Heart left ventricle (tissue), 16 donors: ENCODE measurements at regions not wholly inside any gene's neighbourhood (a gene's known extent, or its start where the extent isn't known, plus 50 kb on each side); places are given as distances from the start of the nearest gene placed in this dataset.

Experiments
- ATAC-seq, 4 donors: fragments of 200-7000 bp; cut with Tn5 transposase; one replicate each; pipeline ENCODE4 v1.9.1; 2020 to 2022; ENCODE audit warnings: moderate library complexity in 4 of 4, mild to moderate bottlenecking in 3 of 4, moderate number of reproducible peaks in 1 of 4
- DNase-seq, 5 donors: peaks; one replicate each; pipeline ENCODE4 v3.0.0-alpha.2; 2020
- H3K27ac ChIP-seq, 12 donors: fragments of 200-600 bp; sonication (generic) in 4 of 12; one replicate each; pipeline versions ENCODE4 v1.5.0 to v1.8.0; 2016 to 2022; ENCODE audit warnings: mild to moderate bottlenecking in 2 of 12
- H3K27me3 ChIP-seq, 9 donors: fragments of 200-600 bp; sonication (generic) in 2 of 9; one replicate each; pipeline versions ENCODE4 v1.5.1 to v1.8.0; 2016 to 2022; ENCODE audit warnings: mild to moderate bottlenecking in 3 of 9
- H3K36me3 ChIP-seq, 9 donors: fragments of 200-600 bp; sonication (generic) in 2 of 9; one replicate each; pipeline versions ENCODE4 v1.5.0 to v1.8.0; 2018 to 2022; ENCODE audit warnings: mild to moderate bottlenecking in 2 of 9
- H3K4me1 ChIP-seq, 12 donors: fragments of 200-600 bp; sonication (generic) in 4 of 12; one replicate each; pipeline versions ENCODE4 v1.5.0 to v1.8.0; 2016 to 2022; ENCODE audit warnings: mild to moderate bottlenecking in 3 of 12
- H3K4me3 ChIP-seq, 12 donors: fragments of 200-600 bp; sonication (generic) in 4 of 12; one replicate each; pipeline versions ENCODE4 v1.5.0 to v1.8.0; 2017 to 2022; ENCODE audit warnings: mild to moderate bottlenecking in 9 of 12, moderate library complexity in 4 of 12
- H3K9me3 ChIP-seq, 12 donors: fragments of 200-600 bp; sonication (generic) in 4 of 12; one replicate each; pipeline versions ENCODE4 v1.5.0 to v1.8.0; 2016 to 2022; ENCODE audit warnings: mild to moderate bottlenecking in 1 of 12
- CTCF ChIP-seq, 12 donors: fragments of 200-600 bp; sonication (generic) in 4 of 12; IDR thresholded peaks; one replicate each; pipeline versions ENCODE4 v1.5.0 to v1.8.0; 2018 to 2022; ENCODE audit warnings: antibody characterized with exemption in 12 of 12, mild to moderate bottlenecking in 5 of 12
- POLR2A ChIP-seq, 2 donors: fragments of 450-650 bp; IDR thresholded peaks; one replicate each; pipeline ENCODE4 v1.6.1; 2017; ENCODE audit warnings: antibody characterized with exemption in 2 of 2, mild to moderate bottlenecking in 2 of 2, moderate library complexity in 2 of 2
- WGBS, 4 donors: extraction: QIAGEN DNeasy Blood & Tissue Kit in 2 of 4; methylation state at CpG; one replicate each; pipeline versions ENCODE4 v1.1.5 to v1.1.7; 2013 to 2018; 5-methylcytosine and 5-hydroxymethylcytosine counted together
- intact Hi-C, 10 donors: fragments of 100-400 bp; cut with DNase I; formaldehyde crosslinking; loops; one replicate each; pipeline versions ENCODE4 v1.11.1 to v1.14.2; 2022
- donor health status: ischemic (EF 13 %, LVEDD 7.1; RV severe dilation, severe dysfunction).
- donor health status: healthy with polysubstance abuse.
- donor health status: DM: no; HTN: yes; CAD: no.
- donor health status: DM: no; HTN: no; CAD: no.
- donor health status: ischemic (EF 25% LVEDD 6.9; RV normal size, moderate dysfunction).
- donor health status: ischemic (EF 25% LVEDD 5.7; RV mildly dilated, moderate dysfunction).
- donor health status: healthy.
- donor health status: DM: yes; HTN: yes; CAD: no.
- donor health status: ischemic (EF 35%, LVEDD 5.7; RV mildly dilated, moderate dysfunction).
- donor health status: nonischemic (EF 11% LVEDD 7.7; RV severe dilation, severe dysfunction).
- donor health status: DM: yes; HTN: yes; CAD: no.
- donor health status: PGD.
- donor health status: ischemic (EF 29% LVEDD 5.4; RV normal size, mild dysfunction).
- donor health status: nonischemic (EF 23%, LVEDD 6.1; RV moderate dilation, normal function).

DNA sequence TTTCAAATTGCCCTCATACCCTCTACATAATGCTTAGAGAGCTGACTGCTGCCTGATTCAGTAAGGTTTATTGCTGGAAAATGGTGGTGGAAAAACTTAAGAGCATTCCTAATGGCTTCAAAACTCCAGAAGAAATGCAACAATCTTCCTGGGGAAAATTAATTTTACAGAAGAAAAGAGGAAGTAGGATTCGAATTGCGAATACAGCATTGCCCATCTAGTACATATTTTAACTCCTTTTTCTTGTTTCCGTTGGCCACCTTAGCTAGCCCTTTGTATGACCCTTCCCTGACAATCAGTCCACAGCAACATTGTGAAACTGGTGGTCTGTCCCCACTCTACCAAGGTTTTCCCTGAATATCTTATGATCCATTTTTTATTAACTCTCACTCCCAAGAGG lies 224.7 kb downstream of the MTX2 start:
- peaks cover 0 to 9% (median 0%) of the 10 kb centered on the region in 9 donors for H3K27me3 ChIP-seq
- peaks cover 0 to 70% (median 24%) of the 10 kb centered on the region in 12 donors for H3K4me1 ChIP-seq
- 65 to 75% (median 70%) methylated on average over 3 of the region's 3 CpGs for WGBS, 4 donors
- no peak for TF ChIP-seq POLR2A (IDR thresholded peaks at IDR 0.05)
- TF ChIP-seq CTCF (IDR thresholded peaks at IDR 0.05), result no peak
- peak overlapping the region in 7 of 12 donors; percentile 20 to 61 (median 31) for H3K27ac ChIP-seq
- H3K9me3 ChIP-seq, result no peaks in the 10 kb centered on the region
- ATAC-seq, result no peak
- intact Hi-C loops, result no loop called here
- no peak overlapping the region for H3K4me3 ChIP-seq
- DNase-seq, result no peak
- no peaks in the 10 kb centered on the region for H3K36me3 ChIP-seq

GRCh38 chr2:176494949-176495353 lies 225.7 kb downstream of the MTX2 start:
- TF ChIP-seq CTCF (IDR thresholded peaks at IDR 0.05) (no peak), POLR2A (IDR thresholded peaks at IDR 0.05) (no peak)
- peak in 3 of 4 donors; percentile 12 to 45 (median 16) for ATAC-seq
- Histone ChIP-seq H3K36me3 (no peaks in the 10 kb centered on the region), H3K27ac (peak overlapping the region in 3 of 12 donors; percentile 10 to 44 (median 27)), H3K27me3 (peaks cover 0 to 8% (median 0%) of the 10 kb centered on the region in 9 donors), H3K4me1 (peaks cover 0 to 65% (median 23%) of the 10 kb centered on the region in 12 donors), H3K4me3 (no peak overlapping the region), H3K9me3 (no peaks in the 10 kb centered on the region)
- 31 to 43% (median 39%) methylated on average over 2 of the region's 2 CpGs for WGBS, 4 donors
- intact Hi-C loops, result no loop called here
- DNase-seq, result peak in 3 of 5 donors; percentile 44 to 62 (median 58)

GRCh38 chr2:176495826-176496225 lies 226.6 kb downstream of the MTX2 start:
- peaks cover 0 to 64% (median 20%) of the 10 kb centered on the region in 12 donors for H3K4me1 ChIP-seq
- TF ChIP-seq POLR2A (IDR thresholded peaks at IDR 0.05), result no peak
- no peak for TF ChIP-seq CTCF (IDR thresholded peaks at IDR 0.05)
- peaks cover 0 to under 1% (median 0%) of the 10 kb centered on the region in 9 donors for H3K27me3 ChIP-seq
- intact Hi-C loops, result no loop called here
- H3K27ac ChIP-seq, result no peak overlapping the region
- H3K4me3 ChIP-seq, result no peak overlapping the region
- DNase-seq (no peak), ATAC-seq (no peak)
- no peaks in the 10 kb centered on the region for H3K36me3 ChIP-seq
- 79 to 98% (median 90%) methylated on average over 3 of the region's 3 CpGs for WGBS, 4 donors
- H3K9me3 ChIP-seq, result no peaks in the 10 kb centered on the region

DNA sequence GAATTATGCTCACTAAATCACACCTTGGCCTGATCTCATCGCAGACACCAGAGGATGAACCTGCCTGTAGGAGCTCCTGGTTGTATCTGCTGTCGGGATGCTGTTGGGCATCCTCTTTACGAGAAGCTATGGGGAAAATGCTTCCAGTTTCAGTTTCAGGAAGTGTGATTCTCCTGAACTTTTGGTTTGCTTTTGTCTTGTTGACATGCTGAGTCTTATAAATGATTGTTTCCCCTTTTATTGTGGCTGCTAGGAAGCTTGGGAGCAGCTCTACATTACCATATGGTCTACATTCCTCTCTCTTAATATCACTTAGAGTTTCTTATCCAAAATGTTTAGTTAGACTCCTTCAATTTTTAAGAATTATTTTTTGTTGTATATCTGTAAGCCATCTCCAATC lies 227.5 kb downstream of the MTX2 start:
- Histone ChIP-seq H3K27ac (no peak overlapping the region), H3K4me1 (peaks cover 0 to 64% (median 20%) of the 10 kb centered on the region in 12 donors), H3K36me3 (no peaks in the 10 kb centered on the region), H3K4me3 (no peak overlapping the region), H3K9me3 (no peaks in the 10 kb centered on the region), H3K27me3 (no peaks in the 10 kb centered on the region)
- TF ChIP-seq CTCF (IDR thresholded peaks at IDR 0.05) (no peak), POLR2A (IDR thresholded peaks at IDR 0.05) (no peak)
- ATAC-seq, result no peak
- intact Hi-C loops, result no loop called here
- 71 to 88% (median 77%) methylated on average over 3 of the region's 3 CpGs for WGBS, 4 donors
- DNase-seq, result no peak
